ENCODE measurements at regions not wholly inside any gene's neighbourhood (a gene's known extent, or its start where the extent isn't known, plus 50 kb on each side); places are given as distances from the start of the nearest gene placed in this dataset.
"Not testable (repeated sequence)": the region's sequence is repeated elsewhere in the genome, so short reads cannot be mapped to it uniquely, and the experiment has no call there.

DNA sequence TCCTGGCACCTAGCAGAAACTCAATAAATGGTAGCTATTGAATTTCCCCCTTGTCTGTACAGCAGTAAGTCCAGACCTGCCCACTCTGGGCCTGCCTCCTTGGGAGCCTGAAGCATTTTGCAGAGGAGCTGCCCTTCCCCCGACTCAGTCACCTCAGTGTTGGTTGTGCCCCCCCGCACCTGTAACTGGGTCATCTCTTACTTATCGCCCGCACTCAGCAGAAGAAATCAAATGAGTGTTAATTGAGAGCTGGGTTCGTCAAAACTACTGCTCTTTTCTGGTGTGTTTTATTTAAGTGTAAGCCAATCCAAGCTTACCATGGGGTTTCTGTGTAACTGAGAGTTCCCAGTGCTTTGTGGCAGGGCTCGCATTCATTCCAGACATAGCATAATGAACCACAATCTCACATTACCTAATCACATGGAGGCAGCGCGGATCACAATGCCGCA lies 175.5 kb upstream of the IRF2BP2 start:
- DNase-seq, result not testable (repeated sequence)

DNA sequence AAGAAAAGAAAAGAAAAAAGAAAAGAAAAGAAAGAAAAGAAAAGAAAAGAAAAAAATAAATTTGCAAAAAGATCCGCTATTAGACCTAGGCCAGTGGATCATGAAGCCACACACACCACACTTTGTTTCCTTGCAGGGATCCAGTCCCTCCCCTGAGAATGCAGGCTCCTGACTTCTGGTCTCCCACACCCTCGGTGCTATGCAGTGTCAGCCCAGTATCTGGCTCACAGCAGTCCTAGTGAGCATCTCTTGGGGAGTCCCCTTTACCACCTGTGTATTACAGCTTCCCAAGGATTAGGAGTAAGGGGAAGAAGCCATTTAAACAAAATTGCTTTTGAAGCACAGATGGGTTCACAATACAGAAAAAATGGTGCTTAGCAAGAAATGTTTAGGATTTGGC lies 174.1 kb upstream of the IRF2BP2 start:
- DNase-seq, result not testable (repeated sequence)

DNA sequence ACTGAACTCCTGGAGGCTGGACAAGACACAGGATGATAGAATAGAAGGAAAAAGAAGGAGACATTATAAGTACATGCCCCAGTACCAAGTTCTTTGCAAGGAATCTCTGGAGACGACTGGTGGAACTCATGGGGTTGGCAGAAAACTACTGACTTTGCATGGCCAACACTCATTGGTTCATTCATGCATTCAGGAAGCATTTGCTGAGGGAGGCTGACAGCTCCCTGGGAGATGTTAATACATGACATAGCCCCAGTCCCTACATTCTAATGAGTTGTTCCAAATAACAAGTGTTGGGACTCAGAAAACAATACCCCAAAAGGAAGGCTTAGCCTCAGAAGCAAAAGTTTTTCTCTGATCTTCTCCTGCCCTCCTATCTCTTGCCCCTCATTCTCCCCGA lies 172.8 kb upstream of the IRF2BP2 start:
- DNase-seq, result no peak

DNA sequence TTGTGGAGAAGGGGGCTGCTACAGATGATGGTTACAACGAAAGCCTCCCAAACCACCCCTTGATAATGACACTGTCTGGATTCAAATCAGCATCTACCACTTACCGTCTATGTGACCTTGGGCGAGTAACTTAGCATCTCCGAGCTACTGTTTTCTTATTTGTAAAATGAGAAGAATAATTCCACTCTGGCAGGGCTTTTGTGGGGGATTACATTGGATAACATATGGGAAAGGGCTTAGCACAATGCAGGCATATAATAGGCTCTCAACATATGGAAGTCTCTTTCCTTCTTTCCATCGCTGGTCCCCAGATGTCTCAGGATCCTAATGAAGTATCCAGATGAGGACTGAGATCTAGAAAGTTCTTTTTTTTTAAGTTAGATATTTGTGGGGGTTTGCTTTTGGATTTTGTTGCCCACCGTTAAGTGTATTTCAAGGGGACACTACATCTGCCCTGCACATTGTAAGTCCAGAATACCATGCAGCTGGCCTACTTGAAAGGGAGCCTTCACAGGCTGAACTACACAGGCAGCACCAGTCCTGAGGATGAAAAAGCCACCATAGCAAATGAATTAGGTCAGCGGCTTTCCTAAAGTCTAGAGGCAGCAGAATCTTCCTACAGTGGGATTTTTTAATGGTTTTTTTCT lies 172.2 kb upstream of the IRF2BP2 start:
- DNase-seq, result no peak

DNA sequence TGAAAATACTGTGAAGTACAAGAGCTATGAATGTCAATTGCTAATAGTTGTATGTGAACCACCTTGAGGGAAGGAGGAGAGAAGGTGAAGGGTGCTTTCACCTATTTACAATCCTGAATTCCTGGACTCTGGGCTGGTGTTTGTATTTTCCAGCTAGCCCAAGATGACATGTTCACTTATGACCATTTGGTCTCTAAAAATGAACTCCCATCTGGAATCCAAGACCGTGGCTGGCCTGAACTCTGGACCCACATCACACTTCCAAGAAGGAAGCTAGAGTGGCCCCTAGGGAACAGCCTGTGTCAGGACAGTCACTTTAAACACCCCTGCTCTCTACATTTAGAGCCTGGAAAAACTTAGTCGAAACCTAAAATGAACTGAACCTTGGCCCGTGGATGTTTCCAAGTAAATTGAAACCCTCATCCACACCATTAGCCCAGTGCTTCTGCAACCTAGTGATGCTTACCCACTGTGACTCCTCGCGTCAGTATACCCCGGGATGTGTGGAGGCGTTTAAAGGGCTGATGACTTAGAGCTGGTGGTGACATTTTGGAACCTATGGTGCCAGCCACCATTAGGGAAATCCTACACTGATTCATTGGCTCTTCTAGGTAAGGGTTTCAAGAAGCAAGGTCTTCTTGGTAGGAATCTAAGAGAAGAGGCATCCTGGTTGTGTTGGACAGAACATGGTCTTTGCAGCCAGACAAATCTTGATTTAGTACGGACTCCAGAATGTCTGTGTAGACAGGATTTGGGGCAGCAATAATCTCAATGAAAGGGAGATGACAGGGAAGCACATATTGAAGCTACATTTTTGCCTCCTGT lies 171.5 kb upstream of the IRF2BP2 start:
- DNase-seq, result no peak

DNA sequence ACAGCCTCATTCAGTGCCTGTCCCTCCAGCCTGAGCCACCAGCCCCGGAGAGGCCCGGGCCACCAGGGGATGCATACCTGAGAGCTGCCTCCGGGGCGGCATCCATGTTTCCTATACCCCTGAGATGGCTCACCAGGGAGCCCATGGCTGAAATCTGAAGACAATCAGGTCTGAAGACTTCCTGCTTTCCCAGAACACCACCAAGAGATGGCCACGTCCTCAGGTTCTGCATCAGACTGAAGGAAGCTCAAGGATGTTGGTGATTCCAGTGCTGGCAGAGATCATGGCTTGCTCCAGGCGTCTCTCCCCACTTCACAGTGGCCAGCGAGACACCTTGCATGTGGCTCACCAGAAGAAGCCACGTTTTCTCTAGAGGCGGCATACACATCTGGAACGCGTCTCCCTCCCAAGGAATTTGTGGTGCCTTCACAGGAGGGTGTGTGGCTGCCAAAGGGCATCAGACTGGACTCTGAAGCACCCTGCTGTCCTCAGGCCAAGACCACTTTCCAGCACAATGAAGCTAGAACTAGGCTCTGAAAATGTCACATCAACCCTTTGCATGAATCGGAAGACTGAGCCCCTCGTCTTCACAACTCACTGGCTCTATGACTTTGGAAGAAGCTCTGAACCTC lies 170.7 kb upstream of the IRF2BP2 start:
- DNase-seq, result no peak

DNA sequence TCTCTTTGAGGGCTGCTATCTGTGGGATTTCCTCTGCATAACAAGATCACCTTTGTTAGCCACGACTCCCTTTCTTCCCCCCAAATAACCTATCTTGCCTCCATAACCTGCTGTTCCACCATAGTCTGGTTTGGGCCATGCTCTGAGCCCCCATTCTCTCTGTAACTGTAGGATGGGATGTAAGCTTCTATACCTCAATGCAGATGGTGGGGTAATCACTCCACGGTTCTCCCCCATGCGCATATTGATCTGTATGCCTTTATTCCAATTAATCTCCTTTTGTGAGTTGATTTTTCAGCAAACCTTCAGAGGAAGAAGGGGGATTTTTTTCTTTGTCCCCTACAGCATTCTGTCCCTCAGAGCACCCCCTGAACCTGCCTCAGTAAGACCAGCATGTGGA lies 170.1 kb upstream of the IRF2BP2 start:
- DNase-seq, result no peak

DNA sequence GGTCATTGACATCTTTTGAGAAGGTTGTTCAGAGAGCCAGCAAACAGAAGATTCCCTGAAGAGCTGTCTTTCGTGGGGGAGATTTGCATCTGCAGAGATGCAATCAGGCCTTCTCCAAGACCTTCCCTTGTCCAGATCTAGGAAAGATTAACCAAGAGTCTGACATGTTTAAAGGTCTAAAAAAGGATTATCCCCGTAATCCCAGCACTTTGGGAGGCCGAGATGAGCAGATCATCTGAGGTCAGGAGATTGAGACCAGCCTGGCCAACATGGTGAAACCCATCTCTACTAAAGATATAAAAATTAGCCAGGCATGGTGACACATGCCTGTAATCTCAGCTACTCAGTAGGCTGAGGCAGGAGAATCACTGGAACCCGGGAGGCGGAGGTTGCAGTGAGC lies 169.6 kb upstream of the IRF2BP2 start:
- not testable (repeated sequence) for DNase-seq

DNA sequence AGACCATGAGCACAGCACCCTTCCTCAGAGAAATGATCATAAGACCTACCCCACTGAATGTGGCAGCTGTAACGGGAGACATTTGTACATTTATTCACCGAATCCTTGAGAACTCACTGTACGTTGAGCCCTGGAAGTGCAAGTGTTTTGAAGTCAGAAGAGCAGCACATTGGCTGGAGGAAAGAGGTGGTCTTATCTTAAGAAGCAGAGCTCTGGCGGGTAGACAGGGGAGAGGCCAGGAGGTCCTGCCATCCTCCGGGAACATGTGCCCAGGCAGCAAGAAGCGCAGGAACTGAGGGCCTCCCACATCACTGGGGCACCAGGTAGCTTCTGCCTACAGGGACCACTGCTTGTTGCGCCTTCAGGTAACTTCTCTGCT lies 169.2 kb upstream of the IRF2BP2 start:
- no peak for DNase-seq

DNA sequence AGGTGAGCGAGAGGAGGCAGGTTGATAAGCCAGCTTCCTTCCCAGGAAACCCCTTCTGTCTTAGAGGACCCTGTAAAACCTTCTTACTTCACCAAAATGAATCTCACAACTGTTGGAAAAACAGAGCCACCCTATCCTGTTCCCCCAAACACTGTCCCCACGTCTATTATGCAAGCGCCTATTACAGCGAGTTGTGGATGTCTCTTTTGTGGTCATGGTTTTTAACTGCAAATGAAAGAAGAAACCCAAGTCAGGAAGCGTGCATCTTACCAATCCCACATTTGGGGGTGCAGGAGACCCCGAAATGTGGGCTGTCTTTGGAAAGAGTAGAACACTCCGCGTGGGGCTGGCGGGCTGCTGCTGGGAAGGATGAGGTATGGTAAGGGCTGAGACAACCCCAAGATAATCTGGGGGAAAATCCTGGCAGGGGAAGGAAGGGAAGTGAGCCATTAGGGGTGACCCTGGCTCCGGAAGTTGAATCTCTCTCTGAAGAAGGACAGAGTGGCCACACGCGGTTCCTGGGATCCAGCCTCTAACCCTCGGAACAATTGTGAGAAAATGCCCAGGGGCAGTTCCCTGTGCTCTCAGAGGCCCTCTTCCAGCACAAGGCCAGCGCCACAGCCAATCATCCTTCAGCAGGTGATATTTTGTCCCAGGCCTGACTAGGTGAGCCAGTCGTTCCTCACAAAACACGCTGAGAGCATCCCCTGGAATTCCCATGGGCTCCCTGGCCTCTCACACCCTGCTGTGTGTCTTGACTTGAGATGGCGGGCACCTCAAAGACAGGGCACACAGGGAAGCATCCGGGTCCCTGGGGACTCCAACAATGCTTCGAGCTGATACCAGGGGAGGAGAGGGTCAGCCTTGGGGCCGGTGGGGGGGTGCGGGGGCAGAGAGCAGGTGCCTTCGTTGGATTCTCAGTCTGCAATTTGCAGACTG lies 168.5 kb upstream of the IRF2BP2 start:
- DNase-seq, result no peak

DNA sequence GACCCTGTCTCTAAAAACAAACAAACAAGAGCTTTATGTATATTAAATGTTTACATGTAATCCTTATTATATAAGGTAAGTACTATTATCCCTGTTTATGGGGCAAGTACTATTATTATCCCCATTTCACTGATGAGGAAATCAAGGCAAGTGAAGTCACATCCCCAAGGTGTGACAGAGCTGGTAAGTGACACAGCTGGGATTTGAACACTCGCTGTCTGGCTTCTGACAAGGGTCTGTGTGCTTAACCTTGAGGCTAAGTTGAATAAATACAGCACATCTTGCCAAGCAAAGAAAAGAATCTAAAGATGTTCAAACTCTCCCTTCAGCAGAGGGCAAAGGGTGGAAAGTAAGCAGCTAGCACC lies 167.9 kb upstream of the IRF2BP2 start:
- DNase-seq, result no peak

DNA sequence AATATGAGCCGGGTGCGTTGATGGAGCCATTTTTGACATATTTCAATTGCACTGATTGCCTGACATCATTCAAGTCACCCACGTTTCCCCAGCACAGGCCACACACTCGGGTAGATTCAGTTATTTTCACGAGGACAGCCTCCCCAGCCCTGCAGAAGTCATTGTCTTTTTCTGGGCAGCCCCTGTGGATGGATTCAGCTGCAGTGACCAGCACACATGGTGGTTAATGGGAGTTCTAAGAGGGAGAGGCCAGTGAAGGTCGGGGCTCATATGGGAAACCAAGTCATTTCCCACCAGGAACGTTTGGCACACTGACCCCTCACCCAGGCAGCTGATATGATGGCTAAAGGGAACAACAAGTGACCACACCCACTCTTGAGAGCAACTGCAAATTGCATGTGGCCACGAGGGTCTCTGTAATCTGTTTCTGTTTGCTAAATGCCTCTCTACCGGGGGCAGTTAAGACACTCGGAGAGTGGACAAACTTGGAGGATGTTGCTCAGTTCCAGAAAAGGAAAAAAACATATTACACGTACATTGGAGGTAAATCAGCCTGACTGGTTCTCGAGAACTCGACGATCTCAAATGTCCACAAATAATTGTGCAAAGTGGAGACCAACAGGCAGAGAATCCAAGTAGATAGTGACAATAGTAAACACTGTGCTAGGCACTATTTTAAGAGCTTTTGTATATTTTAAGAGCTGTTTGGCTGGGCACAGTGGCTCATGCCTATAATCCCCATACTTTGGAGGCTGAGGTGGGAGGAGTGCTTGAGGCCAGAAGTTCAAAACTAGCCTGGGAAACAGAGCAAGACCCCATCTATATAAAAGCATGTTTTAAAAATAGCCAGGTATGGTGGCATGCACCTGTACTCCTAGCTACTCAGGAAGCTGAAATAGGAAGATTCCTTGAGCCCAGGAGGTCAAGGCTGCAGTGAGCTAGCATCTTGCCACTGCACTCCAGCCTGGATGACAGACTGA lies 167.2 kb upstream of the IRF2BP2 start:
- no peak for DNase-seq

DNA sequence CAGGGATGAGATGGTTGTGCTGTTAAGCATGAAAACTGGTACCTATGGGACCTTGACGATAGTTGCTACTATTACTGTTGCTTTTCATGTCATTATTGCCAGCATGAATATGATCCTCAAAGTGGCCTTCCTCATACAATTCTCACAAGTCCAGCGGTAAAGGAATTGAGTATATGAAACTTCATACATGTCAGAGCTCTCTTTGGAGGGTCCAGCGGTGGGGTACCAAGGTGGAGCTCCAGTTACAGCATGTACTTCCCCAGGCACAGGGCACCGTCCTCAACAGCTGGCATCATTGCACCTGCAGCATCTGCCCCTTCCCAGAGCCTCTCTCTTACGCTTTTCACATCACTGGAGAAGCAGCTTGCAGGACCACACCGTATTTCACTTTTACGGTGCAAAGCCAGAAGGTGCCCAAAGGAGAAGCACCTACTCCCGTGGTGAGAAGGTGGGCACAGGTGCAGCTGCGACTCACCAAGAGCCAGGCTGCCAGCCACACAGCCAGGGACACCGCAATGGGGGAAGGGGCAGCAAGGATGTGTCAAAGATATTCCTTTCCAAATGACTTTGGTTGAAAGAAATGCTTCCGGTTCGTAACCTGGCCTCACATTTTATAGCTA lies 166.4 kb upstream of the IRF2BP2 start:
- DNase-seq, result no peak

DNA sequence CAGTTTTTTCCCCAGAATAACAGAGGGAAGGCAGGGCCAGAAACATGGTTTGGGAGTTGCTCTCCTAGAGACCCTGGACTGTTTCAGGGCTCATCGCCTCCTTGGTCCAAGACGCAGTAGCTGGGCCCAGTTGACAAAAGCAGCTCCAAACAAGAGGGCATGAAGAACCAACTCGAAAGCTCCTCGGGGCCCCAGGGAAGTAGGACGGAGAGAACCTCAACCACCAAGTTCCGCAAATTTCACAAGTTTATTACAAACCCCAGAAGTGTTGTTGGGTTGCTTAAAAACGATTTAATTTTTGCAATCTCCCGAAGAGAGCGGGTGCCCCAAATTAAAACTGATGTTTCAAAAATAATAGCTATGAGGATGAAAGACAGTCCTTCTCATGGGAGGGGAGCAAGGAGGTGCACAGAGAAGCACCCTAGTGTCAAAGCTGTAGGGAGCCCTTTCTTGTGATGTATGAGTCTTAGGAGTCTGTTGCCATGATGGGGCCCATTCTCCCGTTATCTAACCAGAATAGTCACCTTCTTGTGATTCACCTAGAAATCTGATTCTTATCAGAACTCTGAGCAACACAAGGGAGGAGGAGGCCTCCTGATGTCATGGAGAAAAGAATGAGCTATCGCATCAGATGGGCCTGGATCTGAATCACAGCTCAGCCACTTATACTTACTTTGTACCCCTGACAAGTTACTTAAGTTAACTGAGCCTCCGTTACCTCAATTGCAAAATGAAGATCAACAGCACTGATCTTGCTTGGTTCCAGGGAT lies 165.7 kb upstream of the IRF2BP2 start:
- DNase-seq, result no peak

DNA sequence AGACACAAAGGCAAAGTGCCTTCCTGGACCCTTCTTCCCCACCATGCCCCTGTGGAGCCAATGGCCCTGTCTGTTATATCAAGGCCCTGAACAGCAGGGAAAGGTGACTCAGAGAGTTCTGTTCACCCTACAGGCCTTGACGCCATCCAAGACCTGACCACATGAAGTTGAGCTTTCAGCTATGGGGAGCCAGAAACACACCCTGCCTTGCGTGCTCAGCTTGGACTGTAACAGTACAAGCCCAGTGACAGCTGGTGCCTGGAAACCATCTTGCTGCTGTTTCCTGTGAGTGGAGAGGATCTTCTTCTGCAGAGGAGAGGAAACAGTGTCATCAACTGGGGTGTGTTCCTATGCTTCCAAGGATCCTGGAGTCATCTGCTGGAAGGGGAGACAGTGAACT lies 165.0 kb upstream of the IRF2BP2 start:
- DNase-seq, result no peak

DNA sequence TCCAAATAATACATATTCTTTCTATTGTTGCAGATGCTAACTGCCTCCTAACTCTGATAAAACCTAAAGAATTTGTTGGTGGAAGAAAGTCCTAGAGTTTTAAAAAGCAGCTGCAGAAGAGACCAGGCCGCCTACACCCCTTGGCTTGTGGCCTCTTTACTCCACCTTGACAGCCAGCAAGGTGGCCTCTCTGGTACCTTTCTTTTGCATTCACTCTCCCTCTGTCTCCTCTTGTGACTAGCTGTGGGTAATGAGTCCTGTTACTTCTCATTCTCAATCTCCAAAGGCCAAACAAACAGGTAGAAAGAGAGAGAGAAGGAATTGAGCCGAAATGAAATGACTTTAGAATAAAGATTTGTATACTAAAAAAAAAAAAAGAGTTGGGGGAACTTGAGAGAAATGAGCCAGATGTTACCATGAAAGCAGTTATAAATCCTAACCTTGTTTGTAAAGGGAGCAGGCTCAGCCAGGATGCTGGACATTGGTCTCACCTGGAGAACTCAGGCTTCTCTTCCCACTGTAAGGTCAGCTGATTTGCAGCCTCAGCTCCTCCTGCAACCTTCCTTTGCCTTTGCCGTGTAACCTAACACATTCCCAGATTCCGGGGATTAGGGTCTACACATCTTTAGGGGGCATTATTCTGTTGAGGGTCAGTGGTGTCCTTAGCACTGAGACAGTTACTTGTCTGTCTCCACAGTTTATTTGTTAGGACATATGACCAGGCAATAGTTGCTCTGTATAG lies 164.1 kb upstream of the IRF2BP2 start:
- DNase-seq, result no peak

DNA sequence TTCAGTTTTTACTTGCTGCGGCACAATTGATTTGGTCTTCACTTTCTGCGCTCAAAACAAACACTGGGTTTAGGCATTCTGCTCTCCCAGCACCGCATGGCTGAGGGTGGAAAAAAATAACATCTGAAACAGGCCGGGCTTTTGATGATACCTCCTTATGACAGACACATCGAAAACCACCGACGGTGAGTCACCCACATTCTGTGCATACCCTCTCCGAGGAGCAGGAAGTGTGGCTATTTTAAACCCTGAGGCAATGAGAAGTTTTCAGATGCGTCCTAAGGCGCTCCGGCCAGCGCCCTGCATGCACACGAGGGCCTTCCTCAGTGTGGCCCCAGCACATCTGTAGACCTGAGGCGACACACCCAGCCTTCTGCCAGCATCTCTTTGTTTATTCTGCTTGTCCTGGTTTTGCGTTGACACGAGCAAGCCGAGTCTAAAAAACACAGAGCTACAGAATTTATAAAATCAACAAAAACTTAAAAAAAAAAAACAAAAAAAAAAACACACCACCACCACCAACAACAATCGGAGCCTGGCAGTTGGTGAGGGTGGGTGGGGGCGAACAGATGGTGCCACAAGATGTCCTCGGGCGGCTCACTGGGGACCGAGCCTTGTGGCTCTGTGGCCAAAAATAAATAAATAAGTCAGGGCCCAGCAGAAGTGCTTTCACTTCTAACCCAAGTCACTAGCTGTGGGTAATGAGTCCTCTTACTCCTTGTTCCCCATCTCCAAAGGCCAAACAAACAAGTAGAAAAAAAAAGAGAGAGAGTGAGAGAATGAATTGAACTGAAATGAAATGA lies 162.6 kb upstream of the IRF2BP2 start:
- DNase-seq, result no peak

DNA sequence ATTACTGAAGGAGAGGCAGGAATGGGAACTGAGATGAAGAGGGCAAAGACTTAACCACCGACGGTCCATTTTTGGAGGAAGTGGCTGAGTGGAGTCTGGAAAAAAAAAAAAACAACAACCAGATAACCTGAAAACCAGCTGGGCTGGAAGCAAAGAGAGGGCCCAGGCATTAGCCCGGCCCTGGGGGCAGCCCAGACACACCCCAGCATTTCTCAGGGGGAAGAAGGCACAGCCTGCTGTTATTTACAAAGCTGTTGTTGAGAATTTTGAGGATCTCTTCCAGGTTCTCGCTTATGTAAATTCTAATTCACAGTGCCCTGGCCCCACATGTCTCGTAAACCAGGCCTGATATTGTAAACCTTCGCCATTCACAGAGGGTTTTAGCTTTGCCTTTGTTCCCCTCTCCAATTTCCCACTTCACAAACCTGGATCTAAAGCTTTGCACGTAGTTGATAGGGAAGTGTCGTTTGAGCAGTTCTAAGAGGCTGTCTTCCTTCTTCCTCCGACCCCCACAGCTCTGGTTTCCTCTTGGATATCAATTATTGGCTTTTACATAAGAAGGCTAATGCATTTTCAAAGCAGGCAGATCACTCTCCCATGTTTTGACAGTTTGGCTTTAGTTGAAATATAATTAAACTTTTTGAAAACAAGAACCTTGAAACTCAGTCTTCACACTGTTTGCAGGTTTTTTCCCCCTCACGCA lies 161.8 kb upstream of the IRF2BP2 start:
- no peak for DNase-seq
